Dendritic cell treated with granulocyte-macrophage colony-stimulating factor and Interleukin-4, amounts not matched to agents 40 ng/mL and 50 ng/mL, for 4 days (primary cell): ENCODE measurements at regions not wholly inside any gene's neighbourhood (a gene's known extent, or its start where the extent isn't known, plus 50 kb on each side); places are given as distances from the start of the nearest gene placed in this dataset.

Experiments
- H3K27ac Mint-ChIP-seq: one replicate; pipeline ENCODE4 v1.8.0; 2022; ENCODE audit warnings: mild to moderate bottlenecking, mixed read lengths
- H3K27me3 Mint-ChIP-seq: one replicate; pipeline ENCODE4 v1.8.0; 2022; ENCODE audit warnings: mild to moderate bottlenecking, mixed read lengths
- H3K36me3 Mint-ChIP-seq: one replicate; pipeline ENCODE4 v1.8.0; 2022; ENCODE audit warnings: low read depth, mixed read lengths
- H3K4me1 Mint-ChIP-seq: one replicate; pipeline ENCODE4 v1.8.0; 2022; ENCODE audit warnings: low read depth, mixed read lengths
- H3K4me3 Mint-ChIP-seq: one replicate; pipeline ENCODE4 v1.8.0; 2022; ENCODE audit warnings: mild to moderate bottlenecking, moderate library complexity, mixed read lengths
- H3K9me3 Mint-ChIP-seq: one replicate; pipeline ENCODE4 v1.8.0; 2022; ENCODE audit warnings: mixed read lengths
- intact Hi-C: fragments of 100-400 bp; cut with micrococcal nuclease; formaldehyde crosslinking; loops from one replicate; pipeline ENCODE4 v1.15.0; 2022

DNA sequence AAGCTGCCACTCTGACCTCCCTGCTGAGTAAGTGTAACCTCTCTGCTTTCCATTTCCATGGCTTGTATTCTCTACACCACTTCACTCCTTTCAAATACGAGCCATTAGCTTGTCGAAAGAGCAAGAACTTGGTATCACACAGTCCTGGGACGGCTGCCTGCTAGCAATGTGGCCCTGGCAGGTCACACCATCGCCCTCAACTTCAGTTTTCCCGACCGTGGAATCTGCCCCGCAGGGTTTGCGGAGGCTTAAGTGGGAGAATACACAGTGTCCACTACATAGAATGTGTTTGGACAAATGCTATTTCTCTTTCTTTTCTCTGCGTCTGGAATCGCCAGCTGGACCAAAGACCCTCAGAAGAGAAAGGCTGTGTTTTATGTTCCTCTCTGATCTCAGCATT is 78.6 kb upstream of the STOX2 start:
- Mint-ChIP-seq H3K27ac (no peak overlapping the region), H3K36me3 (no peaks in the 10 kb centered on the region), H3K27me3 (no peaks in the 10 kb centered on the region), H3K9me3 (no peaks in the 10 kb centered on the region), H3K4me1 (peaks cover 26% of the 10 kb centered on the region), H3K4me3 (no peak overlapping the region)
- intact Hi-C loops, result no loop called here

DNA sequence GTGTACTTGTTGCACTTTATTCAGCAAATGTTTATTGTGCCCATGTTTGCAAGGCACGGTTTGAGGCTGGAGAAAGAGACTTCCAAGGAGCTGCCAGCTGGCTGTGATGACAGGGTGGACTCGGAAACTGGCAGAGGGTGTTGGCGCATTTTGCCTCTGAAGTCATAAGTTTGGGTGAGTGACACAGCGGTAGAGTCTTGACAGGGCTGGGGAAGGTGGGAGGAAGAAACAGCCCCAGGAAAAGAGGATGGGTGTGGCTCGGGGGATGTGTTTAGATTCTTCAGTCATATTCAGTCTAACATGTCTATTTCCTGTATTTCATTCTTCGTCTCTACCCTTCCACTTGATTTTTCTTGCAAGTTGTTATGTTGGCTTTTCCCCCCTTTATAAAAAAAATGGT is 77.0 kb upstream of the STOX2 start:
- no peaks in the 10 kb centered on the region for H3K27me3 Mint-ChIP-seq
- no peaks in the 10 kb centered on the region for H3K36me3 Mint-ChIP-seq
- intact Hi-C loops, result no loop called here
- no peaks in the 10 kb centered on the region for H3K9me3 Mint-ChIP-seq
- H3K27ac Mint-ChIP-seq, result no peak overlapping the region
- H3K4me1 Mint-ChIP-seq, result peaks cover 33% of the 10 kb centered on the region
- H3K4me3 Mint-ChIP-seq, result no peak overlapping the region

DNA sequence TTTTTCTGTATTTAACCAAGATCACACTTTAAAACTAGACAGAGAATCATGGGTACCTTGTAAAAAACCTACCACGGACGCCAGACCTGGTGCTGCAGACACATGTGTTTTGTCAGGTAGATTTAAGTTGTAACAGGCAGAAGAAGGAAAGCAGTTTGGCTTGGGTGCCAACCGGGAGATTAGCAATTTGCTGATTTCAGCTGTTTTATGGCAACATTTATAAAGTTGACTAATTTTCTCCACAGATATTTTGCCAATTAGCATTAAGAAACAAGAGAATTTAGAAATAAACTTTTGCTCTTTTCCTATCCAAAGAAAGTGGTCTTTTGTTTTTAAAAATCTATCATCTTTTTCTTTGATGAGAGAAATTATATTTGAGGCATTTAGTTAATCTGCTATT is 76.3 kb upstream of the STOX2 start:
- Mint-ChIP-seq H3K4me1 (peaks cover 33% of the 10 kb centered on the region), H3K27ac (no peak overlapping the region), H3K36me3 (no peaks in the 10 kb centered on the region), H3K4me3 (no peak overlapping the region), H3K9me3 (no peaks in the 10 kb centered on the region), H3K27me3 (no peaks in the 10 kb centered on the region)
- intact Hi-C loops, result no loop called here

DNA sequence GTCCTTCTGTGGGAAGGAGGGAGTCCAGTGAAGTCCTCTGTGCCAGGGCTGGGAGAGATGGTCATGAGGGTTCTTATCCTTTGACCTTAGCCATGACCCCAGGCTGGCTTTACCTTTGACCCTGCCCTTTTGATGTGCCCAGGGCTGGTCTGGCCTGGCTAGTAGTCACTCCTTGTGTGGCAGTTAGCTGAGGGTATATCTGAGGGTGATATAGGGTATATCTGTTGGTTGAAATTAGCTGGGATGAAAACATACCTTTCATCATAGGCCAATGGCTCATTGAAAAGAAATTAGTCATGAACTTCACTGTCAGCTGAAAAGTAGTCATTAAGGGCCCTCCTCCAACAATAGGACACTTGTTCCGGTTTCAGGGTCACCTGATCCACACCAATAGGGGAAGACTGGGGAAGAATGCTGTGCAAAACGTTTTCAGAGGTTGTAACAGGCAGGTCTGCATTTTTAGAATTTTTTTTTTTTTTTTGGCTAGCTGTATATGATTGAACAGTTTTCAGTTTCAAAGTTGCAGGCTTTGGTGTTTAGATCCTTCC is 74.6 kb upstream of the STOX2 start:
- intact Hi-C loops, result no loop called here

DNA sequence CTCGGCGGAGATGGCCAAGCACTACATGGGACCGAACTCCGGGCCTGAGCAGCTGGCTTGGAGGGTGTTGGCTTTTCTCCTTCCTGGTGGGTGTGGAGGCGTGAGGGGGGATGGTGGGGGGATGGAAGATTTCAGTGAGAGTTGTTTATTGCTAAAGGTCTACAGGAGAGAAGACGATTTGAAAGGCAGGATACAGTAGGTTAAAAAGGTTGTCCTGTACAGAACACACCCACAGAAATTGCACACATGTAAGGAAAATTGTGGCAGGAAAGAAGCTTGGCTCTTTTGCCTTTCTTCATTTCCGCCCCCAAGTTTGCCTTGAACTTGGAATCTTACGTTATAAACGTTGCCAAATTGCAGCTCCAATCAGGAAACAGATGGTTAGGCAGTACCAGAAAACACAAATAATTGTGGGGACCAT is 74.1 kb upstream of the STOX2 start:
- intact Hi-C loops, result no loop called here
- no peaks in the 10 kb centered on the region for H3K9me3 Mint-ChIP-seq
- H3K27me3 Mint-ChIP-seq, result no peaks in the 10 kb centered on the region
- no peaks in the 10 kb centered on the region for H3K36me3 Mint-ChIP-seq
- peak overlapping the region; percentile 61 for H3K27ac Mint-ChIP-seq
- peaks cover 33% of the 10 kb centered on the region for H3K4me1 Mint-ChIP-seq
- no peak overlapping the region for H3K4me3 Mint-ChIP-seq

More for the DNA sequence above, 74.6 kb upstream of the STOX2 start:
- Mint-ChIP-seq H3K4me1 (peaks cover 33% of the 10 kb centered on the region), H3K27me3 (no peaks in the 10 kb centered on the region), H3K9me3 (no peaks in the 10 kb centered on the region), H3K27ac (peak overlapping the region; percentile 61), H3K36me3 (no peaks in the 10 kb centered on the region), H3K4me3 (no peak overlapping the region)

DNA sequence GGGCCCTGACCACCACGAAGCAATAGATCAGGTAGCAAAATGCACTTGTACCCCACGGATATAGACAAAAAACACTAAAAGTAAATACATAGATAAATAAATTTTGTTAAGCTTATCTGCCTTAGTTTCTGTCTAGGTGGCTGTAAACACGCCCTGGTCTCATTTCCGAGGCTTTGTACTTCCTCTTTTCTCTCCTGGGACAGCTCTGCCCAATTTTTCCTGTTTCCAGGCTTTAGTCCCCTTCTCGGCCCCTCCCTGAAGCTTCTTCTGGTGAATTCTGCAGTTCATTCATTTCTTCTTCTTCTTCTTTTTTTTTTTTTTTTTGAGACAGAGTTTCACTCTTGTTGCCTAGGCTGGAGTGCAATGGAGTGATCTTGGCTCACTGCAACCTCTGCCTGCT is 73.4 kb upstream of the STOX2 start:
- Mint-ChIP-seq H3K4me3 (no peak overlapping the region), H3K27ac (peak overlapping the region; percentile 53), H3K27me3 (no peaks in the 10 kb centered on the region), H3K4me1 (peaks cover 33% of the 10 kb centered on the region), H3K9me3 (no peaks in the 10 kb centered on the region), H3K36me3 (no peaks in the 10 kb centered on the region)
- intact Hi-C loops, result no loop called here

DNA sequence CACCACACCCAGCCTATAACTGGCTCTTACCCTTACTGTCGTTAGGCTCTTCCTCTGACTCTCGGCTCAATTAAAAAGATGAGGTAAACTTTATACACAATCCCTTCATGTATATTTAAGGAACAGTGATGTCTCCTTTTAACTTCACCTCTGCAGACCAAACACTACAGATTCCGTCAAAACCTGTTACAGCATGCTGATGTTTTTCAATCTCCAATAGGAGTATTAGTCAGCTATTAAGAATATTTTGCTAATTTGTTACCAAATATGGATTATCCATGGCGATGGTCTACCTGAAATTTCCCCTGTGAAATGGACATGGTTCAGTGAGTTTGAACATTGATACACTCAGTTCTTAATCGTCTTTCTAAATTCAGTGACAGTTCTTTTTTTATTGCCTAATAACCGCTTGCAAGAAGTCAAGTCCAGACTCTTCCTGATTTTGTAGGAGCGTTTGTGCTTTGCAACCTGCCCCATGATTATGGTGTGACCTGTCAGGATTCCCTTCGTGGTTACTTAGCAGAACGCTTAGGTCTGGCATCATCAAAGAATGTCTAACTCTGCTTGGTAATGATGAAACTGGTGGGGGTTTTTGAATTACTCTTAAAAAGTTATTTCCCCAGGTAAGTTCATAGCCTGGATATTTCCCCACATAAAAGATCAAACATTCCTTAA is 72.2 kb upstream of the STOX2 start:
- H3K4me3 Mint-ChIP-seq, result no peak overlapping the region
- H3K27ac Mint-ChIP-seq, result no peak overlapping the region
- intact Hi-C loops, result no loop called here
- H3K36me3 Mint-ChIP-seq, result no peaks in the 10 kb centered on the region
- H3K4me1 Mint-ChIP-seq, result peaks cover 32% of the 10 kb centered on the region
- no peaks in the 10 kb centered on the region for H3K9me3 Mint-ChIP-seq
- no peaks in the 10 kb centered on the region for H3K27me3 Mint-ChIP-seq

DNA sequence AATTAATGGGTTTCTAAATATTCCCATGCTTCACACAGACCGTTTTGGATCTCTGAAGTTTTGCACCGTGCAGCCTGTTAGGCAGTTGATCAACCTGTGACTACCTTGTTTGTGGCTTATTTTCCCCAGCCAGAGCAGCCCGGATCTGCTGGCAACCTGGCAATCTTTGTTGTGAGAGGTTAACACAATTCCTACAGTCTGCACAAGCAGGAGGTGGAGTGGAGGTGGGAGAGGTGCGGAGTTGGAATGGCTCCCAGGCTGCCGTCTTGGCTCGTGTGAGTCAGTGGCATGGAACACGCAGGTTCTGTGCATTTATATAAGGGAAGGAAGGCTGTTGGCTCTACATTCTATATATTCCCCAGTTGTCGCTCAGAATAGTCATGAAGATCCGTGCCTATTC is 70.9 kb upstream of the STOX2 start:
- intact Hi-C loops, result no loop called here
- no peaks in the 10 kb centered on the region for H3K27me3 Mint-ChIP-seq
- H3K27ac Mint-ChIP-seq, result no peak overlapping the region
- peaks cover 23% of the 10 kb centered on the region for H3K4me1 Mint-ChIP-seq
- H3K36me3 Mint-ChIP-seq, result no peaks in the 10 kb centered on the region
- H3K4me3 Mint-ChIP-seq, result no peak overlapping the region
- H3K9me3 Mint-ChIP-seq, result no peaks in the 10 kb centered on the region

DNA sequence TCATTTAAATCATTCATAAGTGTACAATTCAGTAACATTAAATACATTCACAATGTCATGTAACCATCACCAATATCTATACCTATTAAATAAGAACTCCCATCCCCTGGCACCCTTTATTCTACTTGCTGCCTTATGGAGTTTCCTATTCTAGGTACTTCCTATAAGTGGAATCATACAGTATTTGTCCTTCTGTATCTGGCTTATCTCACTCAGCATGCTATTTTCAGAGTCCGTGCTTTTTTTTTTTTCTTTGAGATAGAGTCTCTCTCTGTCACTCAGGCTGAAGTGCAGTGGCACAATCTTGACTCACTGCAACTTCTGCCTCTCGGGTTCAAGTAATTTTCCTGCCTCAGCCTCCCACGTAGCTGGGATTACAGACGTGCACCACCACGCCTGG is 67.9 kb upstream of the STOX2 start:
- H3K4me1 Mint-ChIP-seq, result no peaks in the 10 kb centered on the region
- no peak overlapping the region for H3K27ac Mint-ChIP-seq
- no peak overlapping the region for H3K4me3 Mint-ChIP-seq
- H3K9me3 Mint-ChIP-seq, result no peaks in the 10 kb centered on the region
- intact Hi-C loops, result no loop called here
- no peaks in the 10 kb centered on the region for H3K36me3 Mint-ChIP-seq
- H3K27me3 Mint-ChIP-seq, result no peaks in the 10 kb centered on the region

DNA sequence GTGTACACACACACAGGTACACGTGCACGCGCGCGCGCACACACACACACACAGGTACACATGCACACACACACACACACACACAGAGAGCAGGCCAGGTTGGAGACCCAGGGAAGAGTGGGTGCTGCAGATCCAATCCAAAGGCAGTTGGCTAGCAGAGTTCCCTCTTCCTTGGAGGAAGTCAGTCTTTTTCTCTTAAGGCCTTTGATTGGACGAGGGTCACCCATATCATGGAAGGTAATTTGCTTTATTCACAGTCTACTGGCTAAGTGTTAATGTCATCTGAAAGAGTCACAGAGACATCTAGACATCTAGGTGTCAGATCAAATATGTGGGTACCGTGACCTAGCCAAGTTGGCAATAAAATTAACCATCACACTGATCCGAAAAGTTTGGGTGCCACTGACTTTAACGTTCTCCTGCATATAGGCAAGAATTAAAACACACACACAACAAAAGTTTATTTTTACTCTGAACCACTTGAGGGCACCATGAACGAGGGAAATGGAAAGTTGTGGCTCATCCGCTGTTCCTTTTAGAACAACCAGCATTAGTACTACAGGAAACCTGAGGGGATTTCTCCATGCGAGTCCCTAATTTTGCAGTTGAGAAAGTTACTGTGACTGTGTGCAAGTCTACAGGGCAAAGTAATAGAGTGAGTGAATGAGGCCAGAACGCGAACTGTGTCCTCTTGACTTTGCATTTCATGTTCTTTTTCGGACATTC is 66.0 kb upstream of the STOX2 start:
- no peaks in the 10 kb centered on the region for H3K36me3 Mint-ChIP-seq
- H3K27me3 Mint-ChIP-seq, result no peaks in the 10 kb centered on the region
- H3K4me1 Mint-ChIP-seq, result no peaks in the 10 kb centered on the region
- intact Hi-C loops, result no loop called here
- no peak overlapping the region for H3K27ac Mint-ChIP-seq
- no peak overlapping the region for H3K4me3 Mint-ChIP-seq
- no peaks in the 10 kb centered on the region for H3K9me3 Mint-ChIP-seq

DNA sequence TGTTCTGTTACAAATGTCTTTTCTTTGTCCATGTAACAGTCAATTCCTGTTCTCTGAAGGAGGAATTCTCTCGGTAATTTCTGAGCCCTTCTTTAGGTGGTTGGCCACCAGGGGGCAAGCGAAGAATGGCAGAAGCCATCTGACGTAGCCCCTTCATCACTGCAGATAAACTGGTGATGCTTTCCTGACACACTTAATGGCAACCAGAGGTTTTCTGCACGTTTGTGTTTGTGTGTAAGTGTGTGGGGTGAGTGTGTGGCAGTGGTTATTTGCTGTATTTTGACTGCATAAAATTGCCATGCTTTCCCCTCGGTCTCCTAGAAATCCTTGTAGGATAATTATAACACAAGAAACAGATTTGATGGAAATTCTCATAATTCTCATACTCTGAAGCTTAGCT is 64.8 kb upstream of the STOX2 start:
- H3K27ac Mint-ChIP-seq, result no peak overlapping the region
- no peaks in the 10 kb centered on the region for H3K27me3 Mint-ChIP-seq
- H3K36me3 Mint-ChIP-seq, result no peaks in the 10 kb centered on the region
- no peak overlapping the region for H3K4me3 Mint-ChIP-seq
- no peaks in the 10 kb centered on the region for H3K4me1 Mint-ChIP-seq
- intact Hi-C loops, result loop anchor here (1.0 to 10.0 kb wide), 3 partner anchors 260 to 394 kb away; no protein-coding TSS in a partner anchor
- H3K9me3 Mint-ChIP-seq, result no peaks in the 10 kb centered on the region

DNA sequence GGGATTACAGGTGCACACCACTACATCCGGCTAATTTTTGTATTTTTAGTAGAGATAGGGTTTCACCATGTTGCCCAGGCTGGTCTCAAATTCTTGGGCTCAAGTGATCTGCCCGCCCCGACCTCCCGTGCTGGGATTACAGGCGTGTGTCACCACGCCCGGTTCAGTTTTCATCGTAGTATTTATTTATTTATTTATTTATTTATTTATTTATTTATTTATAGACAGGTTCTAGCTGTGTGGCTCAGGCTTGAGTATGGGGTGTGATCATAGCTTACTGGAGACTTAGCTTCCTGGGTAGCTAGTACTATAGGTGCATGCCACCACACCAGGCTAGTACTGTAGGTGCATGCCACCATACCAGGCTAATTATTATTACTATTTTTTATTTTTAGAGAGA is 64.1 kb upstream of the STOX2 start:
- no peak overlapping the region for H3K4me3 Mint-ChIP-seq
- no peak overlapping the region for H3K27ac Mint-ChIP-seq
- H3K27me3 Mint-ChIP-seq, result no peaks in the 10 kb centered on the region
- no peaks in the 10 kb centered on the region for H3K4me1 Mint-ChIP-seq
- H3K9me3 Mint-ChIP-seq, result no peaks in the 10 kb centered on the region
- intact Hi-C loops, result loop anchor here (10.0 kb wide), 1 partner anchor 394 kb away; no protein-coding TSS in a partner anchor
- no peaks in the 10 kb centered on the region for H3K36me3 Mint-ChIP-seq

DNA sequence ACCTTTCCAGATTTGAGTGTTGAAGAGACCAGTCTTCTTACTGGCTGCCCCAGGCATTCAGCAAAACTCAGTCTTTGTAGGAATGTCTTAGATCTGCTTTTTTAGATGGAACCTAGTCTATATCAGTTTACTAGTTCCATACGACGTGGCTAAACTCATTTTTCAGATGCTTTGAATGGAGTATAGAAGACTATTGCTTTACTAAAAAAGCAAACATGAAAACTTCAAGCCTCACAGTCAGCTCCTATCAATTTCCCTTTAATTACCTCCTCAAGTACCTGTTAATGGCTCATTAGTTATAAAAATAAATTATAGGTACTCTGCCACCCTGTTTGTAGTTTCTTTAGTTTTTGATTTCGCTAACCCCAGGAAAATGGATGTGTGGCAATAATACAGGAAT is 63.0 kb upstream of the STOX2 start:
- Mint-ChIP-seq H3K4me1 (no peaks in the 10 kb centered on the region), H3K27ac (no peak overlapping the region), H3K4me3 (no peak overlapping the region), H3K9me3 (no peaks in the 10 kb centered on the region), H3K36me3 (no peaks in the 10 kb centered on the region), H3K27me3 (no peaks in the 10 kb centered on the region)
- intact Hi-C loops, result loop anchor here (10.0 kb wide), 1 partner anchor 393 kb away; no protein-coding TSS in a partner anchor

DNA sequence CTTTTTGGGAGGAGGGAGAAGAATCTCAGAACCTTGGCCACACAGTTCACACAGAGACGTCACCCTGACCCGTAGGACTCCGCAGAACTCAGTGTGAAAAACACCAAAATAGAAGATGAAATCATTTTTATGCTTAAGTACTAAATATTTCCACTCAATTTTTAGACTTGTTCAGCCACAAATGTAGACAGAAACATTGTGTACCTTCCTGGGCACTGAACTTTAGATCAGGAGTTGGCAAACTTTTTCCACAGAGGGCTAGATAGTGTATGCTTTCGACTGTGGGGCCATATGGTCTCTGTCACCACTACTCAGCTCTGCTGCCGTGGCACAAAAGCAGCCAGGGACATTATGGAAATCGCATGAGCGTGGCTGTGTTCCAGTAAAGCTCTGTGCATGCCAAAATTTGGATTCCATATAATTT is 61.8 kb upstream of the STOX2 start:
- intact Hi-C loops, result loop anchor here (10.0 kb wide), 1 partner anchor 392 kb away; no protein-coding TSS in a partner anchor
- peaks cover 7% of the 10 kb centered on the region for H3K9me3 Mint-ChIP-seq
- H3K27ac Mint-ChIP-seq, result no peak overlapping the region
- H3K4me1 Mint-ChIP-seq, result no peaks in the 10 kb centered on the region
- no peaks in the 10 kb centered on the region for H3K36me3 Mint-ChIP-seq
- H3K4me3 Mint-ChIP-seq, result no peak overlapping the region
- no peaks in the 10 kb centered on the region for H3K27me3 Mint-ChIP-seq
